ENCODE measurements at regions not wholly inside any gene's neighbourhood (a gene's known extent, or its start where the extent isn't known, plus 50 kb on each side); places are given as distances from the start of the nearest gene placed in this dataset.

GRCh38 chr5:147145328-147145727, 89.5 kb upstream of the STK32A start:
- TF ChIP-seq CTCF (conservative IDR thresholded peaks at IDR 0.05) (no peak), ZFX (IDR thresholded peaks at IDR 0.05) (no peak)

All from C4-2B (cell line).